ENCODE measurements at regions not wholly inside any gene's neighbourhood (a gene's known extent, or its start where the extent isn't known, plus 50 kb on each side); places are given as distances from the start of the nearest gene placed in this dataset.

- H3K4me1 ChIP-seq (ENCODE audit: insufficient read depth), result no peaks in the 10 kb centered on the region
- H3K4me2 ChIP-seq, result no peak overlapping the region
- no peaks in the 10 kb centered on the region for H4K20me1 ChIP-seq (replicated peaks; ENCODE audit: insufficient read depth)
- ATAC-seq (no peak), DNase-seq (ENCODE audit: low spot score) (no peak)
- TF ChIP-seq JUNB (IDR thresholded peaks at IDR 0.05; ENCODE audit: unreplicated experiment), result no peak
- no peak for TF ChIP-seq REST (IDR thresholded peaks at IDR 0.05; ENCODE audit: unreplicated experiment)
- Mint-ChIP-seq H3K36me3 (ENCODE audit: low read depth) (peaks cover 10% of the 10 kb centered on the region), H3K9me3 (peaks cover 25% of the 10 kb centered on the region), H3K4me1 (no peaks in the 10 kb centered on the region), H3K4me3 (no peak overlapping the region), H3K27ac (no peak overlapping the region), H3K27me3 (ENCODE audit: insufficient read depth, low read depth, poor library complexity) (no peaks in the 10 kb centered on the region)
- H3K27me3 ChIP-seq (ENCODE audit: insufficient read depth), result no peaks in the 10 kb centered on the region
- H3K9me2 ChIP-seq (ENCODE audit: insufficient read depth), result no peaks in the 10 kb centered on the region
- no peaks in the 10 kb centered on the region for H3K79me2 ChIP-seq (replicated peaks; ENCODE audit: insufficient read depth)
- H3K27ac ChIP-seq (ENCODE audit: low read depth), result no peak overlapping the region
- H3K4me3 ChIP-seq, result no peak overlapping the region
- no peak overlapping the region for H2AFZ ChIP-seq
- no peaks in the 10 kb centered on the region for H3K36me3 ChIP-seq (ENCODE audit: insufficient read depth)
- H3F3A ChIP-seq (replicated peaks; ENCODE audit: low read depth), result no peaks in the 10 kb centered on the region
These were observed 422.2 kb upstream of the NRXN1 start for GRCh38 chr2:51454177-51454576.

- no peak overlapping the region for H3K4me3 ChIP-seq
- H3K9me2 ChIP-seq (ENCODE audit: insufficient read depth), result no peaks in the 10 kb centered on the region
- H3F3A ChIP-seq (replicated peaks; ENCODE audit: low read depth), result no peaks in the 10 kb centered on the region
- peaks cover 10% of the 10 kb centered on the region for H3K36me3 Mint-ChIP-seq (ENCODE audit: low read depth)
- H3K27me3 ChIP-seq (ENCODE audit: insufficient read depth), result no peaks in the 10 kb centered on the region
- no peak overlapping the region for H3K27ac ChIP-seq (ENCODE audit: low read depth)
- H3K4me1 Mint-ChIP-seq, result no peaks in the 10 kb centered on the region
- H4K20me1 ChIP-seq (replicated peaks; ENCODE audit: insufficient read depth), result no peaks in the 10 kb centered on the region
- no peaks in the 10 kb centered on the region for H3K36me3 ChIP-seq (ENCODE audit: insufficient read depth)
- no peaks in the 10 kb centered on the region for H3K27me3 Mint-ChIP-seq (ENCODE audit: insufficient read depth, low read depth, poor library complexity)
- H3K4me2 ChIP-seq, result no peak overlapping the region
- H3K4me1 ChIP-seq (ENCODE audit: insufficient read depth), result no peaks in the 10 kb centered on the region
- H3K9me3 Mint-ChIP-seq, result peaks cover 25% of the 10 kb centered on the region
- no peak for ATAC-seq
- no peak overlapping the region for H2AFZ ChIP-seq
- no peaks in the 10 kb centered on the region for H3K79me2 ChIP-seq (replicated peaks; ENCODE audit: insufficient read depth)
- no peak overlapping the region for H3K27ac Mint-ChIP-seq
- DNase-seq (ENCODE audit: low spot score), result no peak
- H3K4me3 Mint-ChIP-seq, result no peak overlapping the region
- no peak for TF ChIP-seq STAT1 (IDR thresholded peaks at IDR 0.05; ENCODE audit: unreplicated experiment)
- TF ChIP-seq EZH2phosphoT487 (IDR thresholded peaks at IDR 0.05; ENCODE audit: unreplicated experiment), result no peak
- TF ChIP-seq REST (IDR thresholded peaks at IDR 0.05; ENCODE audit: unreplicated experiment), result no peak
- no peak for TF ChIP-seq ZNF462 (CRISPR knock-in tag; IDR thresholded peaks at IDR 0.05)
- TF ChIP-seq CREB1 (CRISPR knock-in tag; IDR thresholded peaks at IDR 0.05; ENCODE audit: low read depth), result no peak
- no peak for TF ChIP-seq ZNF114 (CRISPR knock-in tag; IDR thresholded peaks at IDR 0.05)
- TF ChIP-seq ETS1 (IDR thresholded peaks at IDR 0.05), result no peak
These were observed 417.0 kb upstream of the NRXN1 start for GRCh38 chr2:51448911-51449310.

Data from GM23338 (cell line).